RPMI8226 (cell line): ENCODE measurements at regions not wholly inside any gene's neighbourhood (a gene's known extent, or its start where the extent isn't known, plus 50 kb on each side); places are given as distances from the start of the nearest gene placed in this dataset.

Source experiments
- DNase-seq: peaks from one replicate; pipeline ENCODE4 v3.0.0-alpha.2; 2015

- DNase-seq, result no peak
Measured at GRCh38 chr2:41871080-41871479, 176.7 kb upstream of the PKDCC start.

GRCh38 chr2:41872646-41873045, 175.2 kb upstream of the PKDCC start:
- DNase-seq, result no peak

GRCh38 chr2:41873102-41874031, 174.5 kb upstream of the PKDCC start:
- DNase-seq, result no peak

GRCh38 chr2:41877114-41877678, 170.6 kb upstream of the PKDCC start:
- no peak for DNase-seq

DNA sequence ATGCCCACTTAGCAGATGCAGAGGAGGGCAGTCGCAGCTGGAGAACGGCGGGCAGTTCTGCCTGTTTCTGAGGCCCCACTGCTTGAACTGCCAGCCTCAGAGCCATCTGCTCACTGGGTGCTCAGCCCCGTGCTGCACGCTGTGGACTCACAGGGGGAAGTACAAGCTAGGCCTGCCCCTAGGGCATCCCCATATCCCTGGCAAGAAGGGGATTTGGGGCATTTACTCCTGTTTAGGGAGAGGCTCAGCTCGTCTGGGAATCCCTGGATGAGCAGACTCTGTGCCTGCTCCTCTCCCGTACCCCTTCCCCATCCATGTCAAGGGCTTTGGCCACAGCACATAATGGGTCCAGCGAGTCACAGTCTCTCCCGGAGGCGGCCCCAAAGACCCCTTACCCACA, 169.8 kb upstream of the PKDCC start:
- no peak for DNase-seq

GRCh38 chr2:41878716-41879234, 169.0 kb upstream of the PKDCC start:
- no peak for DNase-seq

DNA sequence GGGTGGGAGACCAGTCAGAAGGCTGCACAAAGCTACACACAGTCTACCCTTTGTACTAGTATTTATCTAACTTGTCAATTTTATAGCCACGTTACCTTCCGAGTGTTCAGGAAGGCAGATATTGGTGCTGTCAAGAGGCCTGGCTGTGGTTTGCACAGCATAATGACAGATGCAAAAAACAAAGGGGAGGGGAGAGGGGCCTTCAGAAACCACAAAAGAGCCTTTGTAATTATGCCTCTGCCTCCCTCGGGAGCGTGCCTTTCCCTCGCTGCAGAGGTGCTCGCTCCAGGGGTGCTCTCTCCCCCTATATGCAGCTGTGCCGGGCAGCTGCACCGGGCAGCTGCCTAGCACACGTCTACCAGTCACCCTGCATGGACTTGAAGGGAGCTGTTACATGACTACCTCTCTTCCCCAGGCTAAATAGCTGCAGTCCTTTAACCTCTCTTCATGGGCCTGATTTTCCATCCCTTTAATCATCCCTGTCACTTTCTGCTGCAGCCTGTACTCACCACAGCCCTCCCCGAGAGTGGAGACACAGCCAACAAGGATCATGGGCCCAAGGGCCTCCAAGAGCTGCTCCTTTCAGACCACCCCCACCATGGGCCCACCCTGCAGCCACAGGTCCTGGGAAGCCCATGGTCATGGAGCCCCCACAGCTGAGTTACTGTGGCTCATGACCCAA, 168.4 kb upstream of the PKDCC start:
- DNase-seq, result no peak

- no peak for DNase-seq
Measured at GRCh38 chr2:41880561-41881243, 167.1 kb upstream of the PKDCC start.

DNA sequence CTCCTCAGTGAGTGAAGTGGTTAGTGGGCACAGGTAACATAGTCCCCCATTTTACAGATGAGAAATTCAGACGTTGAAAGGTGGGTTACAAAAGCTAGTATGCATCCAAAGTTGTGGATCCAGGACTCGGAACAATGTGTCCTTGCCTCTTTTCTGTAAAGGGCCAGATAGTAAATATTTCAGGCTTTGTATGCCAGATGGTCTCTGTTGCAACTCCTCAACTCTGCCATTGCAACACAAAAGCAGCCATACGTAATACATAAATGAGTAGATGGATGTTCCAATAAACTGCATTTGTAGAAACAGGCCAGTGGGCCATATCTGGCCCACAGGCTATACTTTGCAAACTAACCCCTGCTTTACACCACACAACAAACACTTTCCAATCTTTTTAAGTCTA, 166.6 kb upstream of the PKDCC start:
- DNase-seq, result no peak

DNA sequence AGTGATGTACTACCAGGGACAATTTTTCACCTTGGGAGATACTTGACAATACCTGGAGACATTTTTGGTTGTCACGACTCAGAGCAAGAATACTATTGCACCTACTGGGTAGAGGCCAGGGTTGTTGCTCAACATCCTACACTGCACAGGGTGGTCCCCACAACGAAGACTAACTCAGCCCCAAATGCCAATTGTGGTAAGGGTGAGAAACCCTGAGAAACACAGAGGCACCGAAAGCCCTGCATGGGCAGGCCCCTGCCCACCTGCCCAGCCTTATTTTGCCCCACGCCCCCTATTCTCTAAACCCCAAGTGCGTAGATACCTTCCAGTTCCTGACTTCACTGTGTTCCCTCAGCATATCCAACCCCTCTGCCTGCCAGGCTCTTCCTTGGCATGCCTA, 163.1 kb upstream of the PKDCC start:
- no peak for DNase-seq

DNA sequence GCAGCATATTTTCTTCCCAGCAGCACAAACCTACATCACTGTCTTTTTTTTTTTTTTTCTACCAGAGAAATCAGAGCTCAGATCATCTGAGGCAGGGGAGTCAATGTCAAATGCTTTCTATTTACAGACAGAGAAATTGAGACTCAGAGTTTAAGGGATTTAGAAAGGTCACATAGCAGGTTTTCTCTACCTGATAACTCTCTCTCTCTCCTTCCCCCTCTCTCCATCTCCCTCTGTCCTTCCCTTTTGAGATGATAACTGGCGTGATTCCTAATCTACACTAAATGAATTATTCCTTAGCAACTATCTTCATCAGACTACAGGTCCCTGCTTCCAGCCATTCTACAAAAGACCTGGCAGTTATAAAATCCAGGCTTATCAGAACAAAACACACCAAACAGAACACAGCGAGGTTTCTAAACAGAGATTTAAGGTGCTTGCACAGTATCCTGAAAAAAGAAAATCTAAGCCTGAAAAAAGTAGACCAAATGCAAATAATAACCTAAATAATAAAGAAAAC, 161.6 kb upstream of the PKDCC start:
- no peak for DNase-seq

GRCh38 chr2:41886757-41887156, 161.1 kb upstream of the PKDCC start:
- DNase-seq, result no peak

DNA sequence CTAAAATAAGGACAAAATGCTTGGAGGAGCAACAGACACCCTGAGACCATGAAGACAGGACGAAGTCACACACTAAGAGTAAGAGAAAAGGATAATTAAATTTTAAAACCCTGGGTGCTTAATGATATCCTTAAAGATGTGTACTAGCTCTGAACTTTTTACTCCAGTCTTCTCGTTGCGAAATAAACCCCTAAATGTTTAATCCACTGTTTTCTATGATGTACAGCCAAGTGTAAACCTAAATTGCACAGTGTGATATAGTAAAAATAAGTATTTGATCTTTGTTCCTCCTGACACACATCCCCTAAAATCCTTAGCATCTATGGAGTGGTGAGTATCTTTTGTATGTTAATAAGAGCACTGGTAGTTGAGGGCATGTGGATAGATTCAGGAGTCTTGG, 157.5 kb upstream of the PKDCC start:
- no peak for DNase-seq

GRCh38 chr2:41892476-41892875, 155.3 kb upstream of the PKDCC start:
- DNase-seq, result no peak

- no peak for DNase-seq
Measured at GRCh38 chr2:41894563-41895333, 153.1 kb upstream of the PKDCC start.

DNA sequence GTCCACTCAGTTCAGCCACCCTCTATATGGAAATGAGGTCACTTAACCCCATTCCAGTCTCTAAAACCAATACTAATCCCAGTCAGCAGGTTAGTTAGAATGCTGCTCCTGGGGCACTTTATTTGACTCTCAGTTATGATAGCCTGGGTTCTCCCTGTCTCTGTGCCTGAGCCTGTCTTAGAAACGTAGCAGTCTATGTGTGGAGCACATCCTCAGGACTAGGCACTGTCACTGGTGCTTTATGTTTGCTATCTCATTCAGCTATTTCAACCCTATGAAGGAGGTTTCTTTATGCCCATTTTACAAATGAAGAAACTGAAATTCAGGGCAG, 152.5 kb upstream of the PKDCC start:
- no peak for DNase-seq

DNA sequence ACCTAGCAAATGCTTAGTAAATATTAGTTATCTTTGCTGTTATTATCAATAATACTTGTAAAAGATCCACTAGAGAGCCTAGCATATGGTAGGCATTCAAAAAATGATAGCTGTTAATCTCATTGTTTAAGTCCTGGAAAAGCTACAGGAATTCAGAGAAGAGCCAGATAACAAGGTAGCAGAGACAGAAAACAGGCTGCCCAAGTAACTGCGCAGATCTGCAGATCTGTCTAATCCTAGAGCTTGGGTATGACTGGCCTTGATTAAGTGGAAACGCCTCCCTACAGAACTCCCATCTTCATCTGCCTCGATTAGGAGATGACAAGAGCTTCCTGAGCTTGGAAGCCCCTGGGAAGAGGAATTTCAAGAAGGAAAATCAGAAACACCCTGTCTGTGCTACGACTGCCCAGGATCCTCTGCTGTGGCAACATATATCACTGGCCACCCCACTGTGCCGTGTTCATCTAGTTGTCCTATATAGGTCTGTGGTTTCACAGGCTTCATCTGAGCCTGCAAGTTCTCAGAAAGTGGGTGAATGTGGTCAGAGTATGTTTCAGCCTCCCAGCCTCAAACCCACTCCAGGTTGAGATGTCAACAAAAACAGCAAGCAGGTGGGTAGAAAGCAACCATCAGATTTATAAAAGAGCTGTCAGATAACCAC, 151.5 kb upstream of the PKDCC start:
- DNase-seq, result no peak

DNA sequence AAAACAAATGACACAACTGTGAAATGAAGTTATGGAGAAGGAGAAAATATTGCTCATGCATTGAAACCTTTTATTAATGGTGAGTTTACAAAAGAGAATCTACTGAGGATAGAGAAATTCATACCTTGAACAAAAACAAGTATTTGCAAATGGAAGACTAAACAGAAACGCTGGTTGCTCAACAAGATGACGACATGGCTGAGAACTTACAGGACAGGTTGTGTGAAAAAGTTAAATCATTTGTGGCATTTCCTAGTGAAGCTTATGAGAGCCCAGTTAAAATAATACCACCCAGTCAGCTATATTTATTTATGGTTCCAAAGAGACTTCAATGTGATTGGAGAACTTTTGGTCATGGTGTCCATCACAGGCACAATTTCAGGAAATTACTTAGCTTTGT, 148.6 kb upstream of the PKDCC start:
- no peak for DNase-seq

DNA sequence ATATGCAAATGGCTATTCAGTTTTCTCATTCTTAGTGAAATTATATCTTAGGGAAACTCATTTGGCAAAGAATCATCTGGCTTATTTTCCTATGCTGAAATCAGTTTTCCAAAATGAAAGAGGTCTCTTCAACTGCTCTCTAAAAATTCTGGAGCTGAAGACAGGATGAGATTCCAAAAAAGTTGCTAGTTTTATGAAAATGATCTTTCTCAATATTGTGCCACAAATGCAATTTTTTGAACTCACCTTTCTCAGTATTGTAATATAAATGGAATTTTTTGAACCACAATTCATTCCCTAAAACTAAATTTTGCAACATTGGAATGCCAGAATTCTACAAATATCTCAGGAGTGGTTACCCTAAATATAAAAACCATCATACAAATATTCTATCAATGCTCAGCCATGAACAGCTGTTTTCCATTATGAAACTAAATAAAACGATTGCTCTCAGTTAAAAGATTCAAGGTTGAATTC, 147.7 kb upstream of the PKDCC start:
- DNase-seq, result no peak

DNA sequence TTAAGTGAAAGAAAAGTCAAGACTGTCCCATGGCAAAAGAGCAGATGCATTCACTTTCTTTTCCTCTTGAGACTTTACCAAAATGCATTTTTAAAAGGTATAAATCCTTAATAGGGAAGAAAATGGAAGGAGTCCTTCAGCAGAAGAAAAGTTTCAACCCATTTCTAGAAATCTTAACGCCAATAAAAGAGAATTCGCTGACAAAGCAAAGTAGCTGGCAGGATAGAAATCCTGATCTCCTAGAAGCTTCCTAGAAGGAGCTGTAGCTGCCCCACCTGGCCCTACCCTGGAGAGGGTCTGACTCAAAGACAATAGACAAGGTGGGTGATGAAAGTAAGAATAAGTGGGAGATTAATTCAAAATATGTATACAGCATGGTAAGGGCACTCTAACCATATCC, 144.9 kb upstream of the PKDCC start:
- no peak for DNase-seq

GRCh38 chr2:41903474-41904135, 144.2 kb upstream of the PKDCC start:
- DNase-seq, result no peak
